C4-2B (cell line): ENCODE measurements at regions not wholly inside any gene's neighbourhood (a gene's known extent, or its start where the extent isn't known, plus 50 kb on each side); places are given as distances from the start of the nearest gene placed in this dataset.

Experiments
- ZFX ChIP-seq: fragments of 450-650 bp; IDR thresholded peaks from 2 replicates; pipeline ENCODE4 v1.6.1; 2017
- TF ChIP-seq, protein P1 (sequence below): fragments of 450-650 bp; conservative IDR thresholded peaks from 2 replicates; pipeline ENCODE4 v1.5.1; 2017; ENCODE audit warnings: mild to moderate bottlenecking

DNA sequence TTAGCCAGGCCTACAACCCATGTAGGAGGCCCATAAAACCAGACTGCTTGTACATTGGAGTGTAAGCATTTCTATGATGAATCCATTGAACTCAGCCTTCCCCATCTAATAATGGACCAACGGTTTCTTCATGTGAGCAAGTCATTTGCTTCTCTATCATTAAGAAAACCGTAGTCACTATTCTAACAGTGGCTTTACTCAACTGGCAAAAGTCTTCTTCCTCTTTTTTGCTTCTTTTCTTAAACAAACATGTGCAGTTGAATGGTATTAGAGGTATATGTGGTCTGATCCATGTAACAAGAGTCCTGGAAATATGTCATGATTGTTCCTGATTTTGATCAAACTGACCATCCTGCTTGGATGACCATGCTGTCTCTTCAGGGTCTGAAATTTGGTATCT, 132.4 kb upstream of the STXBP5 start:
- TF ChIP-seq, protein P1, sequence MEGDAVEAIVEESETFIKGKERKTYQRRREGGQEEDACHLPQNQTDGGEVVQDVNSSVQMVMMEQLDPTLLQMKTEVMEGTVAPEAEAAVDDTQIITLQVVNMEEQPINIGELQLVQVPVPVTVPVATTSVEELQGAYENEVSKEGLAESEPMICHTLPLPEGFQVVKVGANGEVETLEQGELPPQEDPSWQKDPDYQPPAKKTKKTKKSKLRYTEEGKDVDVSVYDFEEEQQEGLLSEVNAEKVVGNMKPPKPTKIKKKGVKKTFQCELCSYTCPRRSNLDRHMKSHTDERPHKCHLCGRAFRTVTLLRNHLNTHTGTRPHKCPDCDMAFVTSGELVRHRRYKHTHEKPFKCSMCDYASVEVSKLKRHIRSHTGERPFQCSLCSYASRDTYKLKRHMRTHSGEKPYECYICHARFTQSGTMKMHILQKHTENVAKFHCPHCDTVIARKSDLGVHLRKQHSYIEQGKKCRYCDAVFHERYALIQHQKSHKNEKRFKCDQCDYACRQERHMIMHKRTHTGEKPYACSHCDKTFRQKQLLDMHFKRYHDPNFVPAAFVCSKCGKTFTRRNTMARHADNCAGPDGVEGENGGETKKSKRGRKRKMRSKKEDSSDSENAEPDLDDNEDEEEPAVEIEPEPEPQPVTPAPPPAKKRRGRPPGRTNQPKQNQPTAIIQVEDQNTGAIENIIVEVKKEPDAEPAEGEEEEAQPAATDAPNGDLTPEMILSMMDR, result no peak
- TF ChIP-seq ZFX, result no peak
